ELR (cell line): ENCODE measurements at regions not wholly inside any gene's neighbourhood (a gene's known extent, or its start where the extent isn't known, plus 50 kb on each side); places are given as distances from the start of the nearest gene placed in this dataset.

Experiments used
- DNase-seq: peaks from one replicate; pipeline ENCODE4 v3.0.0-alpha.2; 2015; ENCODE audit warnings: low read depth

DNA sequence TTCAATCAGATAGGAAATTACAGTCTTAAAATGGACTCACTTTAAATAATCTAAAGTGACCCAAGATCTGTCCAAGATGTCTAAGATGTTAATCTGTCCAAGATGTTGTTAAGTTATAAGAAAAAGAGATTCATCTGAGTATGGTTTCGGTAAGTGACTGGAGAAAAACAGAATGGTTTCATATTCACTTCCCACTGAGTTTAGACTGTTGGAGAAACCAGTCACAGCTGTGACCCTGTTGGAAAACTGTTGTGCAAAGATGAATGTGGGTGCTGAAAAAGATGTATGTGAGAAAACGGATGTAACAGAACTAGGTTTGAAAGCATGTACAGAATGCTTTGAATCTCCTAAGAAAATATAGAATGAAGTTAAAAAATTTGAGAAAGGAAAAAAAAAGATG lies 325.9 kb downstream of the COL12A1 start:
- no peak for DNase-seq

DNA sequence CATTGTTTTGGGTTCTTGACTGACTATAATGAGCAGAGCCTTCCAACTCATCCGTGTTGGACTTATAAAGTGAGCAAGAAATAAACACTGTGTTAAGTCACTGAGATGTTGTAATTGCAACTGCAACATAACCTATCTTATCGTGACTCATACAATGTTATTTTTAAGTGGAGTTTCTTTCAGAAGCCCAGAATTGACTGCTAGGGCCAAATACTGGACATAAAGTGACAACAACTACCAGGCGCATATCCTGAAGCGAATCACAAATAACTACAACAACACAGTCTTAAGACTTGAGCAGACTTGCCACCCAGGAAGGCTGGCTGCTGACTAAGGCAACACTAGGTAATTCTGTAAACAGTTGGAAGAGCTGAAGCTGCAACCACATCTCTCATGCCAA lies 326.6 kb downstream of the COL12A1 start:
- DNase-seq: peak; percentile 64

DNA sequence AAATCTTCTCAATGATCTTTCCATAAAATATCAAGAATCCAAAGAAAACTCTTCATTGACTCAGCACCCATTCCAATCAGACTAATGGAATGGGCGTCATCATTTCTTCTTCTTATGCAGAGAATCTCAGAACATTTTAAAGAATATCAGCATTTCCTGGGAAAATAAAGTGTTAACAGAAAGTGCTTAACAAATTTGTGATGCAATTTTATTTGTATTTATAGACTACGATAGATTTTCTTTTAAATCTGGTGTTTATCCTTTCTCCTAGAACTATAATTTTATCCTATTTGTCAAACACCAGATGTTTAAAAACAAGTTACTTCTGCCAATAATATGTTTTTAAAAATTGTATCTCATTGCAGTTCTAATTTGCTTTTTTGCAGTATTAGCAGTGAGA lies 330.7 kb downstream of the COL12A1 start:
- DNase-seq: no peak

DNA sequence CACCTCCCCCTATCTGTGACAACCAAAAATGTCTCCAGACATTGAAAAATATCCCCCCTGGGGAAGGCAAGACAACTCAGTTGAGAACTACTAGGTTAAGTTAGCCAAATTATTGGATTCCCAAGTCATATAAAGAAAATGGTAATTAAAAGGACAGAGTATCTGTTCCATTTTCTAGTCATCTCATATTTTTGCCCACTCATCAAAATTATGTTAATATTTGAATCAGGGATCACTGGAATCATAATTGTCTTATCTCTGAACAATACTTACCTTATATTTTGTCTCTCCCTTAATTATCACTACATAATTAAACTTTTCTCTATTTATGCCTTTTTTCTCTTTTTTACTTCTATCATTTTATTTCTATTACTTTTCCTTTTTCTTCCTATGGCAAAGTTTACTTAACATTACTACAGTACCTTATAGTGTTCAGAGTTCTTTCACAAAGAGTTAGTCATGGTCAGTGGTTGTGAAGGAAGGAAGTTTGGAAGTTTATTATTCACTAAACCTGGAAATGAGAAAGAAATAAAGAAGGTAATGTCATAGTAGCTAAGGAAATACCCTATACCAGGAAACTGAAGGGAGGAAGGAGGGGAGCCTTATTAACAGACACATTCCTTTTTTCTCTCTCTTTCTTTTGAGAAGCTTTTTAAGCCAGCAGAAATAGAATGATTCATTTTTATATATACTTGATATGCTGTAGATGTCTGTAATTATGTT lies 332.9 kb downstream of the COL12A1 start:
- peak; percentile 7 for DNase-seq

DNA sequence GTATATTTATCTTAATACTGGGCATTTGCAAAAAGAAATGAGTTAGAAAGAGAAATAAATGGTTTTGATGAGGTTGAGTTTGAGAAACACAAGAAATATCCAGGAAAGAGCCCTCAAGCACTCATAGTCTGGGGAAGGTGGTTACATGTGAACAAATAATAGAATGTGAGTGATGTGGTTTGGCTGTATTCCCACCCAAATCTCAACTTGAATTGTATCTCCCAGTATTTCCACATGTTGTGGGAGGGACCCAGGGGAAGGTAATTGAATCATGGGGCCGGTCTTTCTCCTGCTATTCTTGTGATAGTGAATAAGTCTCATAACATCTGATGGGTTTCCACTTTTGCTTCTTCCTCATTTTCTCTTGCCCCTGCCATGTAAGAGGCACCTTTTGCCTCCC lies 334.1 kb downstream of the COL12A1 start:
- peak; percentile 13 for DNase-seq

DNA sequence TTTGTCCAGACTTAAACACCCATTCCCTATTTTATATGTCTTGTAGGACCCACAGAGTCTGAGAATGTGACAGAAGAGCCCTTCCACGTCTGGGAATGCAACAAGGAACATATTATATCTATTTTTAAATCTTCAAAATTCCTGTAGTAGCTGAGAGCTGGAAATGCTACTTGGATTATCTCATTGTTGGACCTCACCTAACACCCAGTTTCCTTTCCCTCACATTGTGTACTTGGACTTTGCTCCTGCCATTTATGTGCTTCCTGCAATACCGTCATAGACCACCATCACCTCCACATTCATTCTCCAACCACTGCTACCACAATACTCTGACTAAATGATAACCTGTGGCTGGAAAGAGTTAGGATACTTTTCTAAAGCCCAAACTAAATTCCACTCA lies 335.4 kb downstream of the COL12A1 start:
- DNase-seq: peak; percentile 40

DNA sequence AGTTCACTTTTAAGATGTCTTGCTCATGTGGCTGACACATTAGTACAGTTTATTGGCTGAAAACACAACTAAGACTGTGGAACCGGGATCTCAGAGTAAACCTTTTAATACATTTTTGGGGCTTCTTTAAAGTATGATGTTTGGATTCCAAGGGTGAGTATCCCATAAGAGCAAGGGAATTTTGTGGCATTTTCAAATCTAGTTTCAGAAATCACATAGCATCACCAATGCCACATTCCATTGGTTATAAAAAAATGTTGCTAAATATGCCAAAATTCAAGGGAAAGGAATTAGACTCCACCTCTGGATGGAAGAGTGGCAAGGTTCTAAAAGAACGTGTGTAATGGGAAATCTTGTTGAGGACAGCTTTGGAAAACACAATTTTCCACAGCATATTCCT lies 338.6 kb downstream of the COL12A1 start:
- no peak for DNase-seq

DNA sequence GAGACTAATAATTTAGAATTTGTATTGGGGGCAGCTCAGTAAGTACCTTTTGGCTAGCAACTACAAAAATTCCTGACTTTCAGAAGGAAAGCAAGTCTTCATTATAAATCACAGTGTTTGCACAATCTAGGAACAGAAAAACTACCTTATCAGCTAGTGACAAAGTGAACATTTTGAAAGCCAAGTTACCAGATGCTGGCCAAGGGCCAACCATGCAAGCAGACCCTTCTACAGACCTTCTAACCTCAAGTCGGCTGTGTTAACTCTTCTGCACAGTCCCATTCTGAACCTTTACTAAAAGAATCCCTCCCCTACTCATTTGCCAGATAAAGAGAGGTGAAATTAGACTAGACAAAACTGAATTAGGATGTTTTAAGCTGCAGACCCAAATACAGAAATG lies 341.9 kb downstream of the COL12A1 start:
- no peak for DNase-seq

DNA sequence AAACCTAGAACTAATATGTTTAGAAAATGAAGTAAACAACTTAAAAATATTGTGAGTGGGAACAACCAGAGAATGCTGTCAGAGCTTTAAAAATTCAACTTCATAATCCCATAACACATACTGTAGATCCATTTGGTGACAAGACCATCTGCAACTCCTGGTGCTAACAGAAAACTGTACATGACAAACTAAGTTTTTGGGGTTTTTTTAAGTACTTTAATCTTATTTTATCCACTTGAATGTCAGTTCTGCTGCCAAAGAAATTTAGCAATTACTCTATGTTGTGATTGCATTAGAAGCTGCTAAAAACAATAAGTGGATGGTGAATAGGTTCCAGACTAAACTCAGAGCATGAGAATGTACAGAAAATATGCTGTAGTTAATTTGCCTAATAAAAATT lies 345.4 kb downstream of the COL12A1 start:
- no peak for DNase-seq

DNA sequence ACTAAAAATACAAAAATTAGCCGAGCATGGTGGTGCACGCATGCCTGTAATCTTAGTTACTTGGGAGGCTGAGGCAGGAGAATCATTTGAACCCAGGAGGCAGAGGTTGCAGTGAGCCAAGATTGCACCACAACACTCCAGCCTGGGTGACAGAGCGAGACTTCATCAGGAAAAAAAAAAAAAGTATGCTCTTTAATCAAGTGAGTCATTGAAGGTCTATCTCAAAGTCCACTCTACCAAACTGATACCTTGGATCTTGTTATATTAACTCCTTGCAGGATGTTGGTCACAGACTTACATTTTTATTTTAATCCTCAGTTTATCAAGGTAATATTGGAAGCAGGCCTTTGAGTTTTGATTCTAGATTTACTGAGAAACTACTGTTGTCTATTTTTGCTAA lies 348.7 kb downstream of the COL12A1 start:
- DNase-seq: no peak

DNA sequence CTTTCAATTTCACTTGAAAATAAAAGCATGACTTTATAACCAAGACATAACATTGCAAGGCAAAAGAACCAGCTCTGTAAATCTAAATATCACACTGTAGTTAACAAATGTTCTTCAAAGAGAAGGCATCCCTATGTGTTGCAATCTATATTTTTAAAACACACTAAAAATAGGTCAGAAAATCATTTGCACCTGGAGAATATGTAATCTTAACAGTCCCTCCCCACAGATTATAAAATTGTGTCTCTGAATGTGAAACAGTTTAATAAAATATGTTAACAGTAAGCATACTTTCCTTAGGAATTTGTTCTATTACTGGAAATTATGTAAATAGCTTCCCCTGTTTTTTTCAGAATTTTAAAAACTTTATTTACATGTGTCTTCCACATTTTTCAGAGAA lies 351.9 kb downstream of the COL12A1 start:
- no peak for DNase-seq

DNA sequence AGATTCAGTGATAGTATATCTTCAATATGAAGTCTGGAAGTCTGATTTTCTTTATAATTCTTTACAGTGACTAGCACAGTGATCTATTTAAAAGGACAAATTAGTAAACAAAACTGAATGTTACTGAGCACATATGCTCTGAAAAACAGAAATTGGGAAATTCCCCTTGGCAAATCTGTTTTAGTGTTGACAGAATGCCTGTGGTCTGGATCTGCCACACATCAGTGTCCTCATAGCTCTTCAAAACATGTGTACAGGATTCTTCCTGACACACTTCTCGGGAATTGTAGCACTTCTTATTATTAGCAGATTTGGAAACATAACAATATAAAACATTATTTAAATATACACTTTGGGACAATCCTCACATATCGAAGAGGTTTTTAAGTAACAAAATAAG lies 354.3 kb downstream of the COL12A1 start:
- DNase-seq: no peak

DNA sequence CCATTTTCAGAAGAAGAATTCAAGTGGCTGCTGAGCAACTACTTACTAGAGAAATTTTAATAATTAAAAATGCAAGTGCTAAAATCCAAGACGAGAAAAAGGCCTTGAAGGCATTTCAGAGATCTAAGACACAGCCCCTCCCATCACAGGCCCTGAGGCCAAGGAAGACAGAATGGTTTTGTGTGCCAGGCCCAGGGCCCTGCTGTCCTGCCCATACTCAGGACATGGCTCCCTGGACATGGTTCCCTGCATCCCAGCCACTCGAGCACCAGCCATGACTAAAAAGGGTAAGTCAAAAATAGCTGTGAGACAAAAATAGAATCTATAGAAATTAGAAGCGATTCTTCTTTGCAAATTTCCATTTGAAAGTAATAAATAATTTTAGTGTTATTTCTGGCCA lies 364.9 kb downstream of the COL12A1 start:
- no peak for DNase-seq

DNA sequence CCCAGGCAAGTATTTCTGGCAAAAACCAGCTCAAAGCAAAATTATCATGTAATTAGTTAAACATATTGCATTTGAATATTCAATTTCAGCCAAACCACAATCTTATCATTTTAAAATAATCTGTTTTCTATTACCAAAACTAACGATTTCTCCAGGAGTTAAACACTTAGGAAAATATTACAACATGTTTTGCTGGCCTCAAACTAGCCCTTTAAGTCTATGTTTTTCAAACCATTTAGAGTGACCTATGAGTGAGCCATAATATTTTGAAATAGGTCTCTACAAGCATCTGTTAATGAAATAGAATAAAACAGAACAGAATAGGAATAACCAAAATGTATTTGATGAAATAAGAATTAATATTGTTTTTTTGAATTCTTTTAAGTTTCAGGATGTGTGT lies 370.9 kb downstream of the COL12A1 start:
- no peak for DNase-seq

DNA sequence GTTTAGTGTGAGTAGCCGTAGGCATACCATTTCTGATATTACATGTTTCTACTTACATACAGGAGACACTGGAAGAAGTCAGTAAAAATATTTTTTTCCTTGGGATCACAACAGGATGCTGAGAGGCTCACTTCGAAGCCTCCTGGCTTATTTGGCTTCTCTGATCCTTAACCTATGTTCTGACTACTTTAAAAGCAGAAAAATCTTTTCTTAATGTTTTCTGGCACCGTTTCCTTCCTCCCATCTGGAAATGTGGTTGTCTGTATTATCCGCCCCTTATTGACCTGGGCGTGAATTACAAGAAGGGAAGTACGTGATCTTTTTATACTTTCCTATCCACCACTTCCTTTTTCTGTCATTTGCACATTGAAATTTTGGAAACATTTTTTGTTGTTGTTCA lies 379.6 kb downstream of the COL12A1 start:
- DNase-seq: no peak

DNA sequence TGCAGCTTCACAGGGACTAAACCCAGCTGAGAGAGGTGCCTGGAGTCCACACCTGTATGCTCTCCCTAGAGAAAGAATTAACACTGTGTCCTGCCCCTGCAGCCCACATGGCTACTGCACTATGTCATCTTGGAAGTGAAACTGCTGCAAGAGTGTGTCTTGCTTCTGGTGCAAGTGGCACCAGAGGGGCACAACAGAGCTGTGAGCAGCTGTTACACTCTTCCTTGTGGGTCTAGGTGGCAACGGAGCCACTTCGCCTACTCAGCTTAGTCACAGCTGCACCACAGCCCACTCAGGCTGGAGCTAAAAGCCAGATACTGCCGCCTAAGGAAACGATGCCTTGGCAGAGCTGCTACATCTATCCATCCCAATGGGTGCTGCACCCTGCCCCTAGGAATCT lies 391.4 kb downstream of the COL12A1 start:
- DNase-seq: no peak

DNA sequence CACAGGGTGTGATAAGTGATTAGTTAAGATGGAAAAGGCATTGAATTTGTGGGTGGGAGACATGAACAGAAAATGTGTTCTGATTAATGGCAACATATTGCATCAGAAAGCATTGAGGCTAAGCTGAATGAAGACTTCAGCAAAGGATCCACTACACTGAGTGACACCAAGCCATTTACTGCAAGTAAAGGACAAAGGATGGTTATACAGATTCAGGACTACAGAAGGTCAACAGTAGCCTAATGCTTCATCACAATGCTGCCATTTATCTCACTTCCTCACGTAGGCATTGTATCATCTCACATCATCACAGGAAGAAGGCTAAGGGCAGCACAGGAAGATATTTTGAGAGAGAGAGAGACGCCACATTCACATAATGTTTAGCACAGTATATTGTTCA lies 398.2 kb downstream of the COL12A1 start:
- DNase-seq: no peak

DNA sequence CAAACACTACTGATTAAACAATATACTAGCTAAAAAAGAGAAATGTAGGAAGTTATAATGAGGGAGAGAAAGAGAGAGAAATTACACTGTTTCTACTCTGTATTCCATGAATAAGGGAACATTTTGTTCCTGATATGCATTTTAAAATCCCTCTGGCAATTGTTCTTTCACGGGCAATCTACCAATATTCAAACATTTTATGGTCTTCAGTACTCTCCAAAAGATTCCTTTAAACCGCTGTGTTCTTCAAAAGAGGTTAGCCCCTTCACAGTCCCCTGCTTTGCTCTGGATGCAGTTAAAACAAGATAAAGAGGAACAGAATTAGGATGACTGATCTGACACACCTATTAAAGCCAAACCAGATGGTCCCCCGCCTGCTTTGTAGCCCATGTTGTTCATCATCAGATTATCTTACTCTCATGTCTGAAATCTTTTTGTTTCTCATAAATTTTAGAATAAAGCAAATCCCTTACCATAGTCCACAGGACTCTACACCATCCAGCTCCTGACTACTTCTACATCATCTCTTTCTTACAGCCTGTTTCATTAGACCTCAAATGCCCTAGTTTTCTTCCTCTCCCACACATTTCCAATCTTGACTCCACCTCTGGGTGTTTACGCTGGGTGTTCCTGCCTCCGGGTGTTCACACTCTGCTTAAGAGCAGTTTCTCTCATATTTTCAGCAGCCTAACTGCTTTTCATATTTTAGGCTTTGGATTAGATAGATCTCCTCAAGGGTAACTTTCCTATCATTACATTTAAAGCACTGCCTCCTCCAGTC lies 399.7 kb downstream of the COL12A1 start:
- no peak for DNase-seq

DNA sequence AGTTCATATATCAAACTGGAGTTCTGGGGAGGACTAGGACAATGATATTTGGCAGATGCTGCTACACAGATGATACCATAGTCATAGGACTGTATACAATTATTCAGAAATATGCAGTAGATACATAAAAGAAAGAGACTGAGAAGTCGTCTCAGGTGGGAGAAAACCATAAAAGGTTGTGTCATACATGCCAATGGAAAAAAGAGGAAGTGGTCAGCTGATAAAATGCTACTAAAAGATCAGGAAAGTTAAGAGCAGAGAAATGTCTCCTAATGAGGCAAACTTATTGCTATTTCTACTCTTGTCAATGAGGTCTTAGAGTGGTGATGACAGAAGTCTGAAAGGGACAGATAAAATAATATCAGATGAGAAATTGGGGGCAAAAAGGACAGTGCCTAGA lies 407.6 kb downstream of the COL12A1 start:
- DNase-seq: no peak

DNA sequence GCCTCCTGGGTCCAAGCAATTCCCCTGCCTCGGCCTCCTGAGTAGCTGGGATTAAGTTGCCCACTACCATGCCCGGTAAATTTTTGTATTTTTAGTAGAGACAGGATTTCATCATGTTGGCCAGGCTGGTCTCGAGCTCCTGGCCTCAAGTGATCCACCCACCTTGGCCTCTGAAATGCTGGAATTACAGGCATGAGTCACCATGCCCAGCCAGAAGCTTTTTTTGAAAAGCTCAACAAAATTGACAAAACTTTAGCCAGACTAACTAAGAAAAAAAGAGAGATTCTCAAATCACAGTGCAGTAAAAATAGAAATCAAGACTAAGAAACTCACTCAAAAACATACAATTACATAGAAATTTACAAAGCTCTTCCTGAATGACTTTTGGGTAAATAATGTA lies 420.6 kb downstream of the COL12A1 start:
- DNase-seq: no peak

DNA sequence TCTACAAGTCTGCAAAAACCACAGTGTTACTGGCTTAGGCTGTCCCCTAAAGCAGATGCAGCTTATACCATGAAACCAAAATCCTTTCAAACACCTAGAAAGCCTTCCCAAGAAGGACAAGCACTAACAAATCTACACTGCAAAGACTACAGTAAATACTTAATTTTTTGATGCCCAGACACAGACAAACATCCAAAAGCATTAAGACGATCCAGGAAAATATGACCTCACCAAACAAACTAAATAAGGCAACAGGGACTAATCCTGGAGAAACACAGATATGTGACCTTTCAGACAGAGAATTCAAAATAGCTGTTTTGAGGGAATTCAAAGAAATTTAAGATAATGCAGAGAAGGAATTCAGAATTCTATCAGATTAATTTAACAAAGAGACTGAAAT lies 423.5 kb downstream of the COL12A1 start:
- DNase-seq: no peak

DNA sequence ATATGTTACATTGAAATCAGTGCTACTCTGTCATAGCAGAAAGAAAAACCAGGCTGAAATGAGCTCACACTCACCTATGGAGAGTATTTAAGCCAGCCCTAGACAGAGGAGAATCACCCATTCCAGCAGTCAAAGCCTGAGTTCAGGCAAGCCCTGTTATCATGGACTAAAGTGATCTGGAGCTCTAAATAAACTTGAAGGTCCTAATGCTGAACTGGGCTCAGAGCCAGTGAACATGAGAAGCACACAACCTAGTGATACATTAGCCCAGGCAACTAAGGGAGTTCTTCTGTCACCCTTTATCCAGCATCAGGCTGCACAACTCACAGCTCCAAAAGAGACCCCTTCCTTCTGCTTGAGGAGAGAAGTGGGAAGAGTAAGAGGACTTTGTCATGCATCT lies 425.0 kb downstream of the COL12A1 start:
- DNase-seq: no peak

DNA sequence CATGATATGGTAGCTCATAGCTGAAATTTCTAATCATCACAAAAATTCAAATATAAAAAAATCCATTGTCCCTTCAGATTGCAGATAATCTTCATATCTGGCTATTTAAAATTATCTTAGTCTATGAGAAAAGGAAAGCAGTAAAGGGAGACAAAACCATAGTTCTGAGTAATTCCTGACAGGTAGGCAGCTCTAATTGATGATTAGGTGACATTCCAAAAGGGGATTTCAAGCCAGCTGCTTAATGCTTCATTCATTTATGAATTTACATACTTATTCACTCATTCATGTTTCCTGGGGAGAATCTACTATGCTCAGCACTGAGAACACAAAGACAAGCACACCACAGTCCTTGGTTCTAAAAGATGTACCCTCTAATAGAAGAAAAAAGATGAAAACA lies 437.1 kb downstream of the COL12A1 start:
- DNase-seq: no peak

DNA sequence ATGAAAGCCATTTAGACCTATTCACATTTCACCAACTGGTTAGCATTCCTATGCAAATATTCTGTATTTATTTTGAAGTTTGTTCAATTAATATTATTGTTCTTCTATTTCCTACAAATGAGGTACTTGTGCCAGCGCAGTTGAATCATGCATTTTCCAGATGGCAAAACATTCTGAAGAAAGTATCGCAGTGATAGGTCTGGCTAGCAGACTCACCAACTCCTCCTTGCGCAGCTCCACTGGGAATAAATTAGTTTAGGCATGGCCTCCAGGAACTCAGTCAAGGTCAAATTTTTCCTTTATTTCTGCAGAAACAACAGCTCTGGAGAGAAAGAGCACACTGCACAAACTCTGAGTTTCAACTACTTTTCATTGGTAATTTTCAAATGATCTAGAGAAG lies 437.7 kb downstream of the COL12A1 start:
- no peak for DNase-seq
